Panc1 (cell line): ENCODE measurements at regions not wholly inside any gene's neighbourhood (a gene's known extent, or its start where the extent isn't known, plus 50 kb on each side); places are given as distances from the start of the nearest gene placed in this dataset.

ENCODE experiments used
- TF ChIP-seq, protein P1 (sequence below): fragments of 450-650 bp; IDR thresholded peaks from 2 replicates; pipeline ENCODE4 v1.5.1; 2017; ENCODE audit warnings: mild to moderate bottlenecking
- TF ChIP-seq, protein P2 (sequence below), 2 experiments: IDR thresholded peaks; 2 replicates each; pipeline ENCODE4 v1.6.1; 2011 to 2012; ENCODE audit warnings: low read depth in 2 of 2, control low read depth in 1 of 2, low read length in 1 of 2, mild to moderate bottlenecking in 1 of 2, moderate library complexity in 1 of 2; ENCODE audit not compliant: insufficient read depth in 1 of 2

DNA sequence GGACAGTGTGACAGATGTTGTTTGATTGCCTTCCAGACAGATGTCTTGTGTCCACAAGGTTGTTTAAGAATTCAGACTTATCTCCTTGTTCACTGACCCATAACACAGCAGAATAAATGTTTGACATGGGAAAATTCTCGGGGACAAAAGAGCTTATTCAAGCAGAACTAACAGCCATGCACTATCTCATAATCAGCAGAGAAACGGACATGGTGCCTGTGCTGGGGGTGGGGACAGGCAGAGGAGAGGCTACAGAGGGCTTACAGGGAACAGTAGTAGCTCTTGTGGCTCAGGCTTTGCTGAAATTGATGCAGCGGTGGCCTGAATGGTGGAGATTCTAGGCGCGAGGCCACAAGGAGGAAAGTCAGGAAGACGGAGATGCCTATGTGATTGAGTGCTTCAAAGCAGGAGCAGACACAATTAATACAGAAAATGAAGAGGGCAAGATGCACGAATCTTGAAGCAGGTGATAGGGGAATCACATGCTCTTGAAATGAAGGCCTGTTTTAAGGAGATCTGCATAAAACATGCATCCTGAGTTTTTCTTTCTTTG is 62.0 kb upstream of the CAB39 start:
- TF ChIP-seq, protein P1, sequence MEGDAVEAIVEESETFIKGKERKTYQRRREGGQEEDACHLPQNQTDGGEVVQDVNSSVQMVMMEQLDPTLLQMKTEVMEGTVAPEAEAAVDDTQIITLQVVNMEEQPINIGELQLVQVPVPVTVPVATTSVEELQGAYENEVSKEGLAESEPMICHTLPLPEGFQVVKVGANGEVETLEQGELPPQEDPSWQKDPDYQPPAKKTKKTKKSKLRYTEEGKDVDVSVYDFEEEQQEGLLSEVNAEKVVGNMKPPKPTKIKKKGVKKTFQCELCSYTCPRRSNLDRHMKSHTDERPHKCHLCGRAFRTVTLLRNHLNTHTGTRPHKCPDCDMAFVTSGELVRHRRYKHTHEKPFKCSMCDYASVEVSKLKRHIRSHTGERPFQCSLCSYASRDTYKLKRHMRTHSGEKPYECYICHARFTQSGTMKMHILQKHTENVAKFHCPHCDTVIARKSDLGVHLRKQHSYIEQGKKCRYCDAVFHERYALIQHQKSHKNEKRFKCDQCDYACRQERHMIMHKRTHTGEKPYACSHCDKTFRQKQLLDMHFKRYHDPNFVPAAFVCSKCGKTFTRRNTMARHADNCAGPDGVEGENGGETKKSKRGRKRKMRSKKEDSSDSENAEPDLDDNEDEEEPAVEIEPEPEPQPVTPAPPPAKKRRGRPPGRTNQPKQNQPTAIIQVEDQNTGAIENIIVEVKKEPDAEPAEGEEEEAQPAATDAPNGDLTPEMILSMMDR = no peak
- TF ChIP-seq, protein P2, sequence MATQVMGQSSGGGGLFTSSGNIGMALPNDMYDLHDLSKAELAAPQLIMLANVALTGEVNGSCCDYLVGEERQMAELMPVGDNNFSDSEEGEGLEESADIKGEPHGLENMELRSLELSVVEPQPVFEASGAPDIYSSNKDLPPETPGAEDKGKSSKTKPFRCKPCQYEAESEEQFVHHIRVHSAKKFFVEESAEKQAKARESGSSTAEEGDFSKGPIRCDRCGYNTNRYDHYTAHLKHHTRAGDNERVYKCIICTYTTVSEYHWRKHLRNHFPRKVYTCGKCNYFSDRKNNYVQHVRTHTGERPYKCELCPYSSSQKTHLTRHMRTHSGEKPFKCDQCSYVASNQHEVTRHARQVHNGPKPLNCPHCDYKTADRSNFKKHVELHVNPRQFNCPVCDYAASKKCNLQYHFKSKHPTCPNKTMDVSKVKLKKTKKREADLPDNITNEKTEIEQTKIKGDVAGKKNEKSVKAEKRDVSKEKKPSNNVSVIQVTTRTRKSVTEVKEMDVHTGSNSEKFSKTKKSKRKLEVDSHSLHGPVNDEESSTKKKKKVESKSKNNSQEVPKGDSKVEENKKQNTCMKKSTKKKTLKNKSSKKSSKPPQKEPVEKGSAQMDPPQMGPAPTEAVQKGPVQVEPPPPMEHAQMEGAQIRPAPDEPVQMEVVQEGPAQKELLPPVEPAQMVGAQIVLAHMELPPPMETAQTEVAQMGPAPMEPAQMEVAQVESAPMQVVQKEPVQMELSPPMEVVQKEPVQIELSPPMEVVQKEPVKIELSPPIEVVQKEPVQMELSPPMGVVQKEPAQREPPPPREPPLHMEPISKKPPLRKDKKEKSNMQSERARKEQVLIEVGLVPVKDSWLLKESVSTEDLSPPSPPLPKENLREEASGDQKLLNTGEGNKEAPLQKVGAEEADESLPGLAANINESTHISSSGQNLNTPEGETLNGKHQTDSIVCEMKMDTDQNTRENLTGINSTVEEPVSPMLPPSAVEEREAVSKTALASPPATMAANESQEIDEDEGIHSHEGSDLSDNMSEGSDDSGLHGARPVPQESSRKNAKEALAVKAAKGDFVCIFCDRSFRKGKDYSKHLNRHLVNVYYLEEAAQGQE (IDR thresholded peaks at IDR 0.05; ENCODE audit: insufficient read depth in 1 of 2, low read depth in 2 of 2, low read length in 1 of 2) = no peak
